ENCODE measurements at regions not wholly inside any gene's neighbourhood (a gene's known extent, or its start where the extent isn't known, plus 50 kb on each side); places are given as distances from the start of the nearest gene placed in this dataset.

- FAIRE-seq (no peak), DNase-seq (ENCODE audit: insufficient read length, low spot score) (no peak)
- no peak for TF ChIP-seq POLR2AphosphoS5 (IDR thresholded peaks at IDR 0.05; ENCODE audit: low read depth, low read length)
- TF ChIP-seq SPI1 (IDR thresholded peaks at IDR 0.05; ENCODE audit: low read depth, low read length), result no peak
- TF ChIP-seq TAF1 (IDR thresholded peaks at IDR 0.05; ENCODE audit: low read depth, low read length), result no peak
- TF ChIP-seq POU2F2 (IDR thresholded peaks at IDR 0.05; ENCODE audit: low read depth, low read length), result no peak
- no peak for TF ChIP-seq POLR2A (IDR thresholded peaks at IDR 0.05; ENCODE audit: low read depth, low read length)
- no peak for TF ChIP-seq PAX5 (IDR thresholded peaks at IDR 0.05; ENCODE audit: insufficient read depth, low read length, severe bottlenecking)
Measured at GRCh38 chr20:58116505-58116904, 111.9 kb downstream of the ANKRD60 start.

DNA sequence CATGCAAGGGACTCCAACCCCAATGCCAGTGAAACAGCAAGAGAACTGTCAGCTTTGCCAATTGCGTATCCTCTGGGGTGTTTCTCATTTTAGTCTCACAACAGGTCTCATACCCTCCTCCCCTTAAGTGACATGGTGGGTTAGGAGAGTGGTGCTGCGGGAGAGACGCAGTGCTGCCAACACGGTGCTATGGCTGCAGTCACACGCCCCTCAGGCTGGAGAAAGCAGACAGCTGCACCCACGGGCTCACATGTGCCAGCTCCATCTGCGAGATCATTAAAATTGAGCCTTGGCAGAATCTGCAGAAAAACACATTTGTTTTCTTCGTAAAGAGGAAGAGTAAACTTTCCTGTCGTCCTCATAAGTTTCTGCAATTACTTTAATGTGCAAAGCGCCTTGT, 114.7 kb downstream of the ANKRD60 start:
- TF ChIP-seq POLR2AphosphoS5 (IDR thresholded peaks at IDR 0.05; ENCODE audit: low read depth, low read length), result no peak
- no peak for TF ChIP-seq TAF1 (IDR thresholded peaks at IDR 0.05; ENCODE audit: low read depth, low read length)
- no peak for TF ChIP-seq POU2F2 (IDR thresholded peaks at IDR 0.05; ENCODE audit: low read depth, low read length)
- no peak for TF ChIP-seq POLR2A (IDR thresholded peaks at IDR 0.05; ENCODE audit: low read depth, low read length)
- no peak for TF ChIP-seq SPI1 (IDR thresholded peaks at IDR 0.05; ENCODE audit: low read depth, low read length)
- no peak for TF ChIP-seq PAX5 (IDR thresholded peaks at IDR 0.05; ENCODE audit: insufficient read depth, low read length, severe bottlenecking)
- FAIRE-seq (no peak), DNase-seq (ENCODE audit: insufficient read length, low spot score) (no peak)

- TF ChIP-seq PAX5 (IDR thresholded peaks at IDR 0.05; ENCODE audit: insufficient read depth, low read length, severe bottlenecking), result no peak
- no peak for TF ChIP-seq POU2F2 (IDR thresholded peaks at IDR 0.05; ENCODE audit: low read depth, low read length)
- TF ChIP-seq SPI1 (IDR thresholded peaks at IDR 0.05; ENCODE audit: low read depth, low read length), result 0 out of 2 replicates have a peak, but pooled peaks have one; percentile 9
- TF ChIP-seq TAF1 (IDR thresholded peaks at IDR 0.05; ENCODE audit: low read depth, low read length), result no peak
- TF ChIP-seq POLR2A (IDR thresholded peaks at IDR 0.05; ENCODE audit: low read depth, low read length), result no peak
- TF ChIP-seq POLR2AphosphoS5 (IDR thresholded peaks at IDR 0.05; ENCODE audit: low read depth, low read length), result no peak
- DNase-seq (ENCODE audit: insufficient read length, low spot score) (no peak), FAIRE-seq (no peak)
Measured at GRCh38 chr20:58112017-58112781, 116.3 kb downstream of the ANKRD60 start.

- FAIRE-seq, result no peak
- TF ChIP-seq TAF1 (IDR thresholded peaks at IDR 0.05; ENCODE audit: low read depth, low read length) (no peak), SPI1 (IDR thresholded peaks at IDR 0.05; ENCODE audit: low read depth, low read length) (no peak), POLR2A (IDR thresholded peaks at IDR 0.05; ENCODE audit: low read depth, low read length) (no peak), POLR2AphosphoS5 (IDR thresholded peaks at IDR 0.05; ENCODE audit: low read depth, low read length) (no peak), PAX5 (IDR thresholded peaks at IDR 0.05; ENCODE audit: insufficient read depth, low read length, severe bottlenecking) (no peak), POU2F2 (IDR thresholded peaks at IDR 0.05; ENCODE audit: low read depth, low read length) (no peak)
- DNase-seq (ENCODE audit: insufficient read length, low spot score), result no peak
Measured at GRCh38 chr20:58111310-58112016, 117.0 kb downstream of the ANKRD60 start.

DNA sequence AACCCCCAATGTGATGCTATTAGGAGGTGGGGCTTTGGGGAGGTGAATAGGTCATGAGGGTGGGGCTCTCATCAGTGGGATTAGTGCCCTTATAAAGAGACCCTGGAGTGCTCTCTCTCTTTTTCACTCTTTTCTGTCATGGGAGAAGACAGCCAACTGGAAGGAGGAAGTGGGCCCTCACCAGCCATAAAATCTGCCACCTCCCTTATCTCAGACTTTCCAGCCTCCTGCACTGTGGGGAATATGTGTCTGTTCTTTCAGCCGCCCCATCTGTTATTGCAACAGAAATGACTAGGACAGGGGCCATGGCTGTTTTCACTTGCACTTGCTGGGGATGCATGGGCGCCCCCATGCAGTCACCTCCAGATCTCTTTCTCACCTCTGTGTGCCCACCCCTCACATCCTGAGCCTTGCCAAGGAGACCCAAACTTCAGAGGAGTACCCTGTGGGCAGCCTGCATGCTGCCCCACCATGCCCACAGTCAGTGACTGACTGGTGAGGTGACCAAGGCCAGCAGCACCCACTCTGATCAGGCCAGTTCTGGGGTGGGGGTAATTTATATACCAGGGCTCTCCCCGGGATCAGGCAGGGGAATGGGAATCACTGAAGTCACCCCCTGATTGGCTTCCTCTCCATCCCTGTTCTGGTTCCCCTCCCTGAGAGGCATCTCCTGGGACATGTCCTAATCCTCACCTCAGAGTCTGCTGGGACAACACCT, 118.4 kb downstream of the ANKRD60 start:
- TF ChIP-seq POLR2A (IDR thresholded peaks at IDR 0.05; ENCODE audit: low read depth, low read length) (no peak), PAX5 (IDR thresholded peaks at IDR 0.05; ENCODE audit: insufficient read depth, low read length, severe bottlenecking) (no peak), POLR2AphosphoS5 (IDR thresholded peaks at IDR 0.05; ENCODE audit: low read depth, low read length) (no peak), TAF1 (IDR thresholded peaks at IDR 0.05; ENCODE audit: low read depth, low read length) (no peak)
- FAIRE-seq (no peak), DNase-seq (ENCODE audit: insufficient read length, low spot score) (no peak)

DNA sequence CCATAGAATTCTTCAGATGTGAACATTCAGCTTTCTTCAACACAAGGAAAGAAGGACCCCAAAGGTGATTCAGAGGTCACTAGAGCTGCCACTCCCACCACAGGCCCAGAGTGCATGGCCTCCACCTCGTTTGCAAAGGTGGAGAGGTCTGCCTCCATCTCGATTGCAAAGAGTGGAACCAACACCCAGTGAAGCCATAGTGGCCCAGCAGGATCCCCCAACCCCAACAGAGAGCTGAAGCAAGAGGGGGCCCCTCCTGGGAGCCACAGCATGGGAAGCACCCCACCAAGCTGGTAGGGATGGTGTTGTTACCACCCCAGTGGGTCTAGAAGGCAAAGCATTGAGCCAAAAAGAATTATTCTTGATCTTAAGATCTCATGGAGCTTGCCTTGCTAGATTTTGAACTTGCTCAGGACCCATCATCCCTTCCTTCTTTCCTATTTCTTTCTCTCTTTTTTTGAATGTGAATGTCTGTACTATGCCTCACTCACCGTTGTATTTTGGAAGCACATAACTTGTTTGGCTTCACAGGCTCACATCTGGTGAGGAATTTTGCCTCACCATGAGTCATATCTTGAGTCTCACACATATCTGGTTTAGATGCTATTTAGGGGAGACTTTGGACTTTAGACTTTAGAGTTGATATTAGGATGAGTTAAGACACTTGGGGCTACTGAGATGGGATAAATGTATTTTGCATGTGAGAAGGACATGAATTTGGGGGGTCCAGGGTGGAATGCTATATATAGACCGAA, 119.2 kb downstream of the ANKRD60 start:
- no peak for DNase-seq (ENCODE audit: insufficient read length, low spot score)
- TF ChIP-seq SPI1 (IDR thresholded peaks at IDR 0.05; ENCODE audit: low read depth, low read length) (no peak), POLR2A (IDR thresholded peaks at IDR 0.05; ENCODE audit: low read depth, low read length) (no peak), PAX5 (IDR thresholded peaks at IDR 0.05; ENCODE audit: insufficient read depth, low read length, severe bottlenecking) (no peak), POLR2AphosphoS5 (IDR thresholded peaks at IDR 0.05; ENCODE audit: low read depth, low read length) (no peak), TAF1 (IDR thresholded peaks at IDR 0.05; ENCODE audit: low read depth, low read length) (no peak), POU2F2 (IDR thresholded peaks at IDR 0.05; ENCODE audit: low read depth, low read length) (no peak)
- no peak for FAIRE-seq

DNA sequence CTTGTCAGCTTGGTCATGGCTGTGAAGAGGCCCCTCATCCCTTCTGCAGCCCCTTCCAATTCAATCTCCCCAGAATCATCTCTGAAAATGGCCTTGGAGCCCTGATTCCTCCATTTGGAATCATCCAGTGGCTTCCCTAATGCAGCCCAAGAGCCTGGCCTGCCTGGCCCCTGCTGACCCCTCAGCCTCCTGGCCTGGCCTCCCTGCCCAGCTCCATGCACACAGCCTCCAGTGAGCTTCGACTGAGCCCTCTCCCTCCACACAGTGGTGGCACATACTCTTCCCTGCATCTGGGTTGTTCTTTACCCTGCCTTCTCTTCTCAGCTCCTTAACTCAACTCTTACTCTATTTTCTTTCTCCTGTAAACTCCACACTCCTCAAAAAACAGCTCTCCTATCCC, 120.9 kb downstream of the ANKRD60 start:
- DNase-seq (ENCODE audit: insufficient read length, low spot score) (no peak), FAIRE-seq (no peak)
- TF ChIP-seq PAX5 (IDR thresholded peaks at IDR 0.05; ENCODE audit: insufficient read depth, low read length, severe bottlenecking) (no peak), POU2F2 (IDR thresholded peaks at IDR 0.05; ENCODE audit: low read depth, low read length) (no peak), SPI1 (IDR thresholded peaks at IDR 0.05; ENCODE audit: low read depth, low read length) (no peak), TAF1 (IDR thresholded peaks at IDR 0.05; ENCODE audit: low read depth, low read length) (no peak), POLR2AphosphoS5 (IDR thresholded peaks at IDR 0.05; ENCODE audit: low read depth, low read length) (no peak), POLR2A (IDR thresholded peaks at IDR 0.05; ENCODE audit: low read depth, low read length) (no peak)

DNA sequence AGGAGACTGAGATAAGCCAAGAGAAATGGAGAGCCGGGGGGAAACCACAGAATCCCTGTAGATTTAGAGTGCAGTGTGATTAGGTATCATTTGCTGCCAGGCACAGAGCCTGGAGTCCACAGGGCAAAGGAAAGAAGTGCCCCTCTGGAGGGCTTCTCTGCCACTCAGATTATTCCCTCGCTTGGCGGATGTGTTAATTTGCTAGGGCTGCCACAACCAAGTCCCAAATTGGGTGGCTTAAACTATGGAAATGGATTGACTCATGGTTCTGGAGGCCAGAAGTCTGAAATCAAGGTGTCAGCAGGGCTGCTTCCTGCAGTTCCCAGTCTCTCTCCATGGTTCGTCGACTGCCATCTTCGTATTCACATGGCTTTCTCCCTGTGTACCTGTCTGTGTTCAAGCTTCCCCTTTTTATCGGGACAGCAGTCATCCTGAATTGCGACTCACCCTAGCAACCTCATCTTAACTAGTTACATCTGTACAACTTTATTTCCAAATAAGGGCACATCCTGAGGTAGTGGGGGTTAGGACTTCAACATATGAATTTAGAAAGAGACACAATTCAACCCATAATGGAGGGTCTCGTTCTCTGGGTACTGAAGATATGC, 122.2 kb downstream of the ANKRD60 start:
- FAIRE-seq, result no peak
- DNase-seq (ENCODE audit: insufficient read length, low spot score), result no peak
- TF ChIP-seq POU2F2 (IDR thresholded peaks at IDR 0.05; ENCODE audit: low read depth, low read length), result no peak
- no peak for TF ChIP-seq PAX5 (IDR thresholded peaks at IDR 0.05; ENCODE audit: insufficient read depth, low read length, severe bottlenecking)
- TF ChIP-seq POLR2AphosphoS5 (IDR thresholded peaks at IDR 0.05; ENCODE audit: low read depth, low read length), result no peak
- TF ChIP-seq POLR2A (IDR thresholded peaks at IDR 0.05; ENCODE audit: low read depth, low read length), result no peak
- no peak for TF ChIP-seq TAF1 (IDR thresholded peaks at IDR 0.05; ENCODE audit: low read depth, low read length)
- no peak for TF ChIP-seq SPI1 (IDR thresholded peaks at IDR 0.05; ENCODE audit: low read depth, low read length)

Data from GM12891 (cell line).